Lung microvascular endothelial cell (primary cell): ENCODE measurements at regions not wholly inside any gene's neighbourhood (a gene's known extent, or its start where the extent isn't known, plus 50 kb on each side); places are given as distances from the start of the nearest gene placed in this dataset.
A peak's percentile ranks its signal among the peaks of the same experiment; 100 is the strongest.

Experiments used
- DNase-seq, 2 donors: peaks; one replicate each; pipeline versions ENCODE4 v3.0.0 to v3.0.0-alpha.2; 2010; ENCODE audit warnings: low read depth in 2 of 2

GRCh38 chr2:173808718-173809117 is 156.5 kb downstream of the SP3 start:
- DNase-seq = no peak

DNA sequence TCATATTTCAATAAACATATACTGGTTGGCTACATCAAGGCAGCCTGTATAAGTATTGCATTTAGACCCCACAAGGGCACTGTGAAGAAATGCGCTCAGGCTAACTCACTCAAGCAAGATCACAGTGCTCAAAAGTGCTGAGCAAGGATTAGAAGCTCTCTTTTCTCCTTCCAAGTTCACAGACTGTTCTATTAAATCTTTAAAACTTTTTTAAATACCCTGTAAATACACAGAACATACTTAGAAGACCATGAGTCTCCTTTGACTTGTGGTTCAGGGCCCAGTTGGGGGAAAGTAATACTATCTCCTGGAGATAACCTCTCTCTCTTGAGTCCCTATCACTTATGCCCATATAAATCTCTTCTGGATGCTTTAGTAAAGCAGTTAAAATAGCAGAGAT is 152.9 kb downstream of the SP3 start:
- DNase-seq = no peak

DNA sequence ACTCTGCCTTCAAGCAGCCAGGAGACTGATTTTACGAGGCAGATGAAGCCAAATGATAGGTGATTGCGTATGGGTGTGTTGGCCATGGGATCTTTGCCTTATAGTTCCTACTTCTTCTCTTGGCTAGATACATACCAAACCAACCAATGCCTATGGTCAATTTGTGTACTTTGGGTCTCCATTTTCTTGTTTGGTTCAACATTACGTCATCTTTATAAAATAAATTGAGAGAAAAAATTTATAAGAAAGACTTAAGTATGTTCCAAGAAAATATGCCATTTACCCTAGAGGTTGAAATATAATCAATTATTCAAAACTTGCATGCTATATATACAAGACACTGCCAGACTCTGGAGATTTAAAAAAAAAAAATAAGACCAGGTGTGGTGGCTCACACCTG is 150.9 kb downstream of the SP3 start:
- DNase-seq = no peak

DNA sequence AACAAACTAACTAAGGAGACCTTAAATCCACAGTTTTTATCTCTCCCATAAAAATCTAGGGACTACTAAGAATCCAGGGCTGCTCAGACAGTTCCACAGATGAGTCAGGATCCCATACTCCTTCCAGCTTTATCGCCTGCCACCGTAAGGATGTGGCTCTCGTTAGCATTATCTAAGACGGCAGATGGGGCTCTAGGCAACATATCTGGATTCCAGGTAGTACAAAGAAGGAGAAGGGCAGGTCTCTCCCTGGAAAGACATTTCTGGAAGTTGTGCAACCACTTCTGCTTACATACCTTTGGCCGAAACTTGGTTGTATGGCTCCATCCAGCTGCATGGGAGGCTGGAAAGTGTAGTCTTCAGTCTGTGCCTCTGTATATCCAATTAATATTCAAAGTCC is 149.4 kb downstream of the SP3 start:
- no peak for DNase-seq

DNA sequence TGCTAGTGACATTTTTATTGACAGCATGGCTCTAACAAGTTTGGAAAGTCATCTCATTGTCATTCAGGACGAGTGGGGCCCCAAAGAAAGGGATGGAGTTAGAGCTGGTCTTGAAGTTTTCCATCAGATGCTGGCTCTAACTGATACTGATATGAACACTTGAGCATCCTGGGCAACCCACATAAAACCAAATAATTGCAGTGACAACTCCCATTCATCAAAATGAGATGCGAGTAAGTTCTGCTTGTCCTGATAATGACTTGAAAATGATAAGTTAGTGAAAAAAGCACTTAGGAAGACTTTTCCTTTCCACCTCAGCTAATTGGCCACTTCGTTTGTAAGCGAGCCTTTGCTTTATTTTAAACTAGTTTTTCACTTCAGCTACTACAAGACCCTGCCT is 147.6 kb downstream of the SP3 start:
- no peak for DNase-seq

DNA sequence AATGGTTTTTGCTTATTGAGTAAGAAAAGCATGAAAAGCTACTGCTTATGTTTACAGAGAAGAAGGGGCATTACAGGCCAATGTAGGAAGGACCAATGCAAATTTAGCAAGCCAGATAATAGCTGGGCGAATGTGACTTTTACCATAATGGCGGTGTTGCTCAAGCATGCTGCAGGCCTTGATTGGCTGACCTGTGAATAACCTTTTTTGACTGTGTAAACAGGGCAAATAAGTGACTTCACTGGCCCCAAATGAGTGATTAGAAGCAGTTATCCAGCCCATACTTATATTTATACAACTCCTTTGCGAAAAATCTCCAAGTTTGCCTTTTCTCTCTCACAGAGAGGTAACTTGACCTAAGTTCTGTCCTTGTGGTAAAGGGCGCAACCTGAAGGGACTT is 146.9 kb downstream of the SP3 start:
- DNase-seq = no peak

DNA sequence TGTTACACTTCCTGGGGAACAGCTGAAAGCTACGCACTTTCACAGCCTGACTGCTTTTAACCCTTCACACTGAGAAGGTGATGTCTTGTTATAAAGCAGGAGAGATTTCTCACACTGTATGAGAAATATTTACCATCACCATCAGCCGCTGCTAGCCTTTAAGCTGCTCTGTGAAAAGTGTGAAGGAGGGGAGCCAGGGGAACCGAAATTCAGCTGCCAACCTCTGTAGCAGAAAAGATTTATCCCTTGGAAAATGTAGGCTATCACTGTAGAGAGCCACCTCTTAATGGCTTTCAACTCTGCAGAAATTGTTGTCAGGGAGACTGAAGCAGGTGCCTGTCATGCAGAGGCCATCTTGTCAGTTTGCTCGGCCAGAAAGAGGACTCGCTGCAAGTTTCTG is 145.3 kb downstream of the SP3 start:
- DNase-seq = no peak

DNA sequence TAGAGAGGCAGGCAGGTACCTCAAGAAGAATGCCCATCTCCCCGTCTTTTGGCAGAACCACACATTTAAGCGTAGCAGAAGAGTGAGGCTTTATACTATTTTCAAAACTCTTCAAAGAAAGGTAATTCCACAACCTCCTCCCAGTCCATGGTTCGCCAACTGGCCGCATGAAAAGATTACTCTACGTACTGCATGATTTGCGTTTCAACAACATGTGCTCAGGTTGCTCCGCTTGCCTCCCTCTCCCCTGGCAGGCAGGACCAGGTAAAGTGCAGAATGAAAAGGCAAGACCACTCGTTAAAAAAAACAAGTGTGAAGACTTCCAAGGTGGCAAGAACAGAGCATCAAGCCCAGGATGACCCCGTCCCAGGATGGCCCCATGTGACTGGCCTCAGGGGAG is 143.7 kb downstream of the SP3 start:
- no peak for DNase-seq

DNA sequence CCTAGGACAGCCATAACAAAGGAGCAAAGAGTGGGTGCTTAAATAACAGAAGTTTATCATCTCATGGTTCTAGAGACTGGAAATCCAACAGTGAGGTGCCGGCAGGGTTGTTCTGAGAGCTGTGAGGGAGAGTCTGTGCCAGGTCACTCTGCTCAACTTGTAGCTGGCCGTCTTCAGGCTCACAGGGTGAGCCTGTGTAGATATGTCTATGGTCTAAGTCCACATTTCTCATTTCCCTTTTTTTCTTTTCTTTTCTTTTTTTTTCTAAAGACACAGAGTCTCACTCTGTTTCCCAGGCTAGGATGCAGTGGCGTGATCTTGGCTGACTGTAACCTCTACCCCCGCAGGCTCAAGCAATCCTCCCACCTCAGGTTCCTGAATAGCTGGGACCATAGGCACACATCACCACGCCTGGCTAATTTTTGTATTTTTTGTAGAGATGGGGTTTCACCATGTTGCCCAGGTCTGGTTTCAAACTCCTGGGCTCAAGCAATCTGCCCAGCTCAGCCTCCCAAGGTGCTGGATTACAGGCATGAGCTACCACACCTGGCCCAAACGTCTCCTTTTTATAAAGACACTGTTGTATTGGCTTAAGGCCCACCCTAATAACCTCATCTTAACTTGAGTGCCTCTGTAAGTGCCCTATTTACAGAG is 142.2 kb downstream of the SP3 start:
- no peak for DNase-seq

- no peak for DNase-seq
Observed at GRCh38 chr2:173823543-173823939, 141.6 kb downstream of the SP3 start.

- no peak for DNase-seq
Observed at GRCh38 chr2:173828189-173829142, 136.7 kb downstream of the SP3 start.

DNA sequence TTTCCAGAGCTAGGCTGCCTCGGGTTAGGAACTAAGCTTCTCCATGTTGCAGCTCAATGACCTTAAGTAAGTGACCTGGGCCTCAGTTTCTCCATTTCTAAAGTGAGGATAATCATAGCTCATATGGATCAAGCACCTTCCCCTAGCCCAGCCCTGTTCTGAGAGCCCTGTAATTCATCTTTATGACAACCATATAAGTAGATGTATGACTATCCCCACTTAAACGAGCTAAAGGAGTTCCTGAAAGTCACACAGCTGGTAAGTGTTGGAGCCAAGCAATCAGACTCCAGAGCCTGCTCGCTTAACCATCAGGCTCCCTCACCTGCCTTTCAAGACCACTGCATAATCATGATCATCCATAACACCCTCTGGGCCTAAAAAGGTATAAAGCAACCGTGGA is 135.4 kb downstream of the SP3 start:
- DNase-seq = no peak

GRCh38 chr2:173830170-173830569 is 135.0 kb downstream of the SP3 start:
- no peak for DNase-seq

GRCh38 chr2:173831312-173832229 is 133.6 kb downstream of the SP3 start:
- no peak for DNase-seq

GRCh38 chr2:173834141-173834540 is 131.0 kb downstream of the SP3 start:
- DNase-seq = no peak

- DNase-seq = no peak
Observed at GRCh38 chr2:173835726-173836125, 129.4 kb downstream of the SP3 start.

GRCh38 chr2:173841110-173841509 is 124.1 kb downstream of the SP3 start:
- DNase-seq = no peak

DNA sequence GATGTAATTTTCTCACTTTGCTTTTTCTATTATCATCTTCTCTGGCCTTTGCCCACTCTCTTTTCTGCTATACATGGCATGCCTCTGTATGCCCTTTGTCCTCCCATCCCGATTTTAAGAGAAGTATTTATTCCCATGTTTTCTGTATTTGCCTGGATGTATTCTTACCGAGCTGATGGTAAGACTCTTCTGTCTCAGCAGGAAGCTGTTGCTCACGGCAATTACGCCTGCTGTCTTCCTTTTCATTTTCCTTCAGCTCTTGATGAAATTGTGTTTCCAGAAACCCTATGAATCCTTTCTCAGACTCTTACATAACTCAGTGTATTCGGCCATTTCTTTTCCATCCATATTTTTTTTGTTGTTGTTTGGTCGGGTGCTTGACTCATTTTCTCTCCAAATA is 121.6 kb downstream of the SP3 start:
- DNase-seq = no peak

- DNase-seq = peak in 1 of 2 donors; percentile 54
Observed at GRCh38 chr2:173851141-173851641, 114.0 kb downstream of the SP3 start.

DNA sequence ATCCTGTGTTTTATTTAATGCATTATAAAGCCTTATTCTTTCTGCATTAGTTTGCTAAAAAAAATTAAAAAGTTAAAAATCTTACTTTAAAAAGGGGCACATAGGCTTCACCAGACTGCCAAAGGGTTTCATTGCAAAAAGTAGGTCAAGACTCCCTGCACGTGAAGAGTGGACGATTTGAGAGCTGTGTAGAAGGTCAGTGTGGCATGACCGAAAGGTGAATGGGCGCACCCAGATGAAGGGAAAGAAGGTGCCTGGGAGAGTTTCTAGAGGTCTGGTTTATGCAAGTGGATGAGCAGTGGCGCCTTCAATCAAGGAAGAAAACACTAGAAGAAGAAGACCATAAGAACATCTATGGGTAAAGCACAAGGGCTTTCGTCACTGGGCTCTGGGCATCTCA is 111.0 kb downstream of the SP3 start:
- no peak for DNase-seq

- no peak for DNase-seq
Observed at GRCh38 chr2:173854840-173855239, 110.3 kb downstream of the SP3 start.

GRCh38 chr2:173855661-173856060 is 109.5 kb downstream of the SP3 start:
- peak in 1 of 2 donors; percentile 8 for DNase-seq
